NCI-H1417 treated with DMSO at 0.1 percent for 48 hours (cell line): ENCODE measurements at regions not wholly inside any gene's neighbourhood (a gene's known extent, or its start where the extent isn't known, plus 50 kb on each side); places are given as distances from the start of the nearest gene placed in this dataset.
"Not testable (repeated sequence)": the region's sequence is repeated elsewhere in the genome, so short reads cannot be mapped to it uniquely, and the experiment has no call there.

Experiments used
- DNase-seq: peaks from one replicate; lab custom pipeline; 2025; lab: John Stamatoyannopoulos, UW

DNA sequence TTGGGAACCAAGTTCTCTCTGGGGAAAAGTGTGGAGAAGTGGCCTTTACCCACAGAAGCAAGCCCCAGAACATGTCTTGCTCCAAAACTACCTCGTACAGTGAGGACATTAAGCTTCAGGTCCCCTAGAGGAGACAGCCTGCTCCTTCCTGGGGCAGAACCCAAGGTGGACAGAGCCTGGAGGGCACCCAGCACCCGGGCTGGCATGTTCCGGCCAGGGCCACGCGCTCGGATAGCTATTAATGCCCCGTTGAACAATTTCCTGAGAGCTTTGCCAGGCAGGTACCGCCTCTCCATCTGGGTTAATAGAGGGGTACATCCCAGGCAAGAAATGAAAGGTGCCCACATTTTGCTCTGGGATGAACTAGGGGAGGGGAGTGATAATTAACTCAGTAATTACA is 169.0 kb upstream of the GRK3 start:
- DNase-seq = no peak

- DNase-seq = no peak
Observed at GRCh38 chr22:25395915-25396314, 168.6 kb upstream of the GRK3 start.

DNA sequence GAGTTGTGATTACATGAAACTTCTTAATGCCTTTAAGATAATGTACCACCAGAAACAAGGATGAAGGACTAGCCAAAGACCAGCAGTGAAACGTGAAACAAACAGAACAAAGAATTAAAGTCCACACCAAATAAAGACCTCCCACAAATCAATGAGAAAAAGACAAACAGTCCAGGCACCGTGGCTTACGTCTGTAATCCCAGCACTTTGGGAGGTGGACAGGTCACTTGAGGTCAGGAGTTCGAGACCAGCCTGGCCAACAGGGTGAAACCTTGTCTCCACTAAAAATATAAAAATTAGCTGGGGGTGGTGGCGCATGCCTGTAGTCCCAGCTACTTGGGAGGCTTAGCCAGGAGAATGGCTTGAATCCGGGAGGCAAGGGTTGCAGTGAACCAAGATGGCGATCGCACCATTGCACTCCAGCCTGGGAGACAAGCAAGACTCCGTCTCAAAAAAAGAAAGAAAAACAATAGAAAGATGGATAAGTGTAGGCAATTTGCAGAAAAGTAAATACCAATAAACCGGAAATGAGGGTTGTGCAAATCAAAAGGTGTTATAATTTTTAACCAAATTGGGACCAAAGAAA is 167.8 kb upstream of the GRK3 start:
- DNase-seq = no peak

DNA sequence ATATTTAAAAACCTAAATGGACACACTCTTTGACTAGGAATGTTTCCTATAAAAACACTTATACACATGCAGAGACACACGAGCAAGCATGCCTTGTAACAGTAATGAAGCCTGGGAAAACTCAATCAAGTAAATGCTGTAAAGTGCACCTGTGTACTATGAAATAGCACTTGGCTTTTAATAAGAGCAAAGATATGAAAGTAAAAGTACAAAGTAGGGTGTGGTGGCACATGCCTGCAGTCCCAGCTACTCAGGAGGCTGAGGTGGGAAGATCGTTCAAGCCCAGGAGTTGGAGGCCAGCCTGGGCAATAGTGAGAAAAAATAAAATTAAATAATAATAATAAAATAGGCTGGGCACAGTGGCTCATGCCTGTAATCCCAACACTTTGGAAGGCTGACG is 166.9 kb upstream of the GRK3 start:
- DNase-seq = no peak

GRCh38 chr22:25398591-25399062 is 165.8 kb upstream of the GRK3 start:
- DNase-seq = not testable (repeated sequence)

GRCh38 chr22:25399649-25400151 is 164.8 kb upstream of the GRK3 start:
- DNase-seq = no peak

DNA sequence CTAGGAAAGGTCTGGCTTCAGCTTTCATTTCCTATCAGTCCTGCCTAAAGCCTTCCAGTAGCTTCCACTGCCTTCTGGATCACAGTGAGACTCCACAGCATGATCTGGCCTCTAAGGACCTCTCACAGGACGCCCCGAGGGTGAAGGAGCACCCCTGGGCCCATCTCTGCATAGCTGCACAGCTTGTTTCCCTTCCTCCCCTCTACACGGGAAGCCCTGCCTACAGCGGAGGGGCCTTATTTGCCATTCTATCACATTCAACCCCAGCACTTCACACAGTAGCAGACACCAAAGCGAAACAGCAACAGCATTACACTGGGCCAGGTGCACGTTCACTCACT is 162.3 kb upstream of the GRK3 start:
- DNase-seq = no peak

- no peak for DNase-seq
Observed at GRCh38 chr22:25402501-25403283, 161.8 kb upstream of the GRK3 start.

- no peak for DNase-seq
Observed at GRCh38 chr22:25403284-25403810, 161.1 kb upstream of the GRK3 start.

- DNase-seq = no peak
Observed at GRCh38 chr22:25403811-25404471, 160.5 kb upstream of the GRK3 start.

DNA sequence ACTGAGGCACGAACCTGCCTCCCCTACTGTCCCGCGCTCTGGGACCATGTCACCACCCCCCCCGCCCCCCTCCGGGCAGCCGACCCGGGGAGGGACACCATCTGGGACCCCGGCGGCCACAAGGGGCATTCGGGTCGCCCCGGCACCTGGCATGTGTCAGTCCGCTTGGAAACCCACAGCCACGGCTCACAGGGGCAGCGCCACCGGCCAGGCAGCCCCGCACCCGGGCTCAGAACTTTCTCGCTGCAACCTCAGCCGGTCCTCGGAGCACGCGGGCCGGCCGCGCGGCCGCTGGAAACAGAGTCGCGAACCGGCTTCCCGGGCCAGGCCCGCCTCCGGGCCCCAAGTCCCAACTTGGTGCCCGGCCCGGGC is 159.9 kb upstream of the GRK3 start:
- no peak for DNase-seq

- no peak for DNase-seq
Observed at GRCh38 chr22:25404928-25405816, 159.3 kb upstream of the GRK3 start.

GRCh38 chr22:25405841-25406509 is 158.5 kb upstream of the GRK3 start:
- DNase-seq = no peak

GRCh38 chr22:25406510-25407210 is 157.8 kb upstream of the GRK3 start:
- no peak for DNase-seq

DNA sequence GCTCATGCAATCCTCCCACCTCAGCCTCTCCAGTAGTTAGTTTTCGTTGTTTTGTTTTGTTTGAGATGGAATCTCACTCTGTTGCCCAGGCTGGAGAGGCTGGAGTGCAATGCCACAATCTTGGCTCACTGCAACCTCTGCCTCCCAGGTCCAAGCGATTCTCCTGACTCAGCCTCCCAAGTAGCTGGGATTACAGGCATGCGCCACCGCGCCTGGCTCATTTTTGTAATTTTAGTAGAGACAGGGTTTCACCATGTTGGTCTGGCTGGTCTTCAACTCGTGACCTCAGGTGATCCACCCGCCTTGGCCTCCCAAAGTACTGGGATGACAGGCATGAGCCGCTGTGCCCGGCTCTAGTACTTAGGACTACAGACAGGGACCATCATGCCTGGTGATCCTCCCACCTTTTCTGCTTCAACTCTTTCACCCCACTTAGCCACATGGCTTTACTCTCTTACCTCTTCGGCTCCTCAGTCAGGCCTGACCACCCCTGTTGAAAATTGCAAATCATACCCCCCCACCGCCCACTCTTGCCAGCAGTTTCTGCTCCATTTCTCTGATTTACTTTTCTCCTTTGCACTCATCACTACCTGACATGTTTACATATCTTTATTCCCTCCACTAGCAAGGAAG is 157.1 kb upstream of the GRK3 start:
- DNase-seq = no peak

GRCh38 chr22:25407859-25408229 is 156.6 kb upstream of the GRK3 start:
- DNase-seq = no peak

- DNase-seq = no peak
Observed at GRCh38 chr22:25409240-25409639, 155.2 kb upstream of the GRK3 start.

GRCh38 chr22:25410849-25411248 is 153.6 kb upstream of the GRK3 start:
- DNase-seq = no peak

DNA sequence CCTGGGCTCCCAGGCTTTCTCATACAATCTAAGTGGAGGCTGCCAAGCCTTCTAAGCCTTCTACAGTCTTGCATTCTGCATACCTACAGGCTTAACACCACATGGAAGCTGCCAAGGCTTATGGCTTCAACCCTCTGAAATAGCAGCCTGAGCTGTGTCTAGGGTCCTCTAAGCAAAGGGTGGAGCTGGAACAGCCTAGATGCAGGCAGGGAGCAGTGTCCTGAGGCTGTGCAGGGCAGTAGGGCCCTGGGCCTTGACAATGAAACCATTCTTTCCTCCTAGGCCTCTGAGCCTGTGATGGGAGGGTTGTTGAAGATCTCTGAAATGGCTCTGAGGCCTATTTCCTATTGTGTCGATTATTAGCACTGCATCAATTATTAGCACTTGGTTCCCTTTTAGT is 150.9 kb upstream of the GRK3 start:
- no peak for DNase-seq

GRCh38 chr22:25415731-25416130 is 148.7 kb upstream of the GRK3 start:
- DNase-seq = peak; percentile 36
